AG08395 (cell line): ENCODE measurements at regions not wholly inside any gene's neighbourhood (a gene's known extent, or its start where the extent isn't known, plus 50 kb on each side); places are given as distances from the start of the nearest gene placed in this dataset.

ENCODE experiments used
- DNase-seq: peaks from one replicate; pipeline ENCODE4 v3.0.0; 2012; ENCODE audit warnings: mixed read lengths, low spot score

DNA sequence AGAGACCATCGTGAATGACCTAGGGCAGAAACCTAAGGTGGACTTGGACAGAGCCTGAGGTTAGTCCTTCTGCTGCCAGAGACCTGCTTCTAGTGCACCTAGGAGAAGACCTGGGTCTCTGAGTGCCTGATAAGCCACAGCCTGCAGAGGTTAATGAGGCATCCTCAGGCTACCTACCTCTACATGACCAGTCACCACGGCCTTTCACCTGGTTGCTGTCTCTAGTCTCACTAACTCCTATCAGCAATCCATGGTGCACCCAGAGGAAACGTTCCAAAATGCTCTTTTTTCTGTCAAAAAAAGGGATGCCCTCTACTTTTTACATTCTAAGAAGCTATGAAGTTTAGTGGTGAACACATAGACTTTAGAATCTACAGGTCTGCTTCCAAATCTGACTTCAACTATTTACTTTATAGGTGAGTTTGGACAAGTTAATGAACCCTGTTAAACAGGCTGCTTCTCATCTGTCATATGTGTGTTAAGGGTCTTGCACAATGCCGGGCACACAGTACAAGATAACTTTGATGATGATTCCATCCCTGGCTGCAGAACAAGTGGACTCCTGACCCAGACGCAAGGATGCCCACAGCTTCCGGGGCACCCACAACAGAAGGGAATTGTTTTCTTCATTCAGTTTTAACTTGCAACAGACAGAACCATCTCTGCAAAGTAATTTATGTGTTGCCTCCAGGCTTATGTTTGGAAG is 469.9 kb upstream of the CDH5 start:
- DNase-seq = no peak

DNA sequence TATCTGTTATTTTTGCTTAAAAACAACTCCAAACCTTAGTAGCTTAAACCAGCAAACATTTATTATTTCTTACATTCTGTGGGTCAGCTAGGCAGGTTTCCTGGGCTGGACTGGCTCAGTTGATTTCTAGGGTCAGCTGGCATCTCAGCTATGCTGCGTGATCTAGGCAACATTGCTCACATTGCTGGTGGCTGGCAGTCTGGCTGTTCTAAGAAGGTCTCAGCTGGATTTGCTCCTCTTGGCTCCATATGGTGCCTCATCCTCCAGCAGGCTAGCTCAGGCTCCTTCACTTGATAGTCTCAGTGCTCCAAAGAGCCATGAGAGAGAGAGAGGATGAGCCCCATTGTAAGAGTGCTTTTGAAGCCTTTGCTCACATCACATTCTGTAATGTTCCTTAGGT is 470.6 kb upstream of the CDH5 start:
- no peak for DNase-seq

DNA sequence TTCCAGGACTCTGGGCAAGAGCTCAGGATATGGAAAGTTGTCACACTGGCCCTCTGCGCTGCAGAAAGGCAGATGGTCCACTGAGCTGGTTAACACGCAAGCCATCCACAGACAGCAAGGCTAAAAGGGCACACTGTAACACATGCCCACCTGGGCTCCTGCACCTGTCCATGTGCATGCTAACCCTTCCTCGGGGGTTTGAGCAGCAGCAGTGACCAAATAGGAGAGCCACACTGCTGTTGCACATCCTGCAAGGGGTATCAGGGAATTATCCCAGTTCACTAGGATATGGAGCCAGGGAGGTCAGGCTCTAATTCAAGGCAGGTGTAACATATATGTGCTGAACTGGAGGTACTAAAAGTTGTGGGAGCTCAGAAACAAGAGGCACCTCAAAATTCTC is 471.0 kb upstream of the CDH5 start:
- DNase-seq = no peak

DNA sequence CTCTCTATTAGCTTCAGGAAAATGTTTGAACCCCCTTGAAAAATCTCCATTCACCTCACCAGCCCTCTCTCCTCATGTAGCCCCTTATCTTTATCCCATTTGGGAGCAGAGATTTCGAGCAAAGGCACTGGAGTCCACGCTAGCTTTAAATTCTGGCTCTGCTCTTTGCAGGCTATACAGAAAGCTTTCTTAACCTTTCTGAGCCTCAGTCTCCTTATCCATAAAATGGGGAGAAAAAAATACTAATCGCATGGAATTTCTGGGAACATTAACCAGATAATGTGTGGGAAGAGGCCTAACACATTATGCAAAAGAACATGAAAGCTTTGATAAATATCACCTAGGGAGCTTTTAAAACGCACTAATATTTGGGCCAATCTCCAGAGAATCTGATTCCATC is 476.3 kb upstream of the CDH5 start:
- no peak for DNase-seq

DNA sequence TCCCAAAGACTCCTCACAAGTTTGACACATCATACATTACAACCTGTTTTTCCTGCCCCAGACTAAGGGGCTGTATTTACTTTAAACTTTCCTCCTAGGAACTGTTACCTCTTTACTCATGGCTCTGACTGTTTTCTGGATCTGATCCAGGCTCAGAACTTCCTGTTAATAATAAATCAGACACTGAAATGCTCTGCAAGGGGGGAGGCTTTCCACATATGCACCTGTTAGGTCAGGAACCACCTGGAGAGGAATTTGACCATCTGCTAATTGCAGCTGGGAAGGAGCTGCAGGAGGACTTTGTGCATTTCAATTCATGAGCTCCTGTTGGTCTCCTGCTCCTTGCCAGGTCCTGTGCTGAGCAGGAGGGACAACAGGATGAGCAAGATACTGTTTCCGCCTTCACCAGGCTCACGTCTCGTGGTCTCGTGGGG is 476.9 kb upstream of the CDH5 start:
- no peak for DNase-seq

DNA sequence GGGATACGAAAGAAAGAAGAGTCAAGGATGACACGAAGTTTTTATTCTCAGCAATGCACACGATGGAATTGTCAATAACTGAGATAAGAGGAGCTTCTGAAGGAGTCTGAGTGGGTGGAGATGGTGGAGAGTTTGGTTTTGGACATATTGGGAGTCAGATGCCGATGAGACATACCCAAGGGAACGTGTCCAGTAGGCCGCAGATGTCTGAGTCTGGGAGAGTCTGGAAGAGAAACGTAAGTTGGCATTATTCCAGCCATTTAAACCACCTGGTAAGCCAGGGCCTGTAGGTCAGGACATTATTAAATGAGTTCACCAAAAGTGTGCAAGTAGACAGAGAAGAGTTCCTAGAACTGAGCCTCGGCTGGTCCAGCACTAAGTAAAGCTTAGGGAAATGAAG is 478.3 kb upstream of the CDH5 start:
- no peak for DNase-seq

DNA sequence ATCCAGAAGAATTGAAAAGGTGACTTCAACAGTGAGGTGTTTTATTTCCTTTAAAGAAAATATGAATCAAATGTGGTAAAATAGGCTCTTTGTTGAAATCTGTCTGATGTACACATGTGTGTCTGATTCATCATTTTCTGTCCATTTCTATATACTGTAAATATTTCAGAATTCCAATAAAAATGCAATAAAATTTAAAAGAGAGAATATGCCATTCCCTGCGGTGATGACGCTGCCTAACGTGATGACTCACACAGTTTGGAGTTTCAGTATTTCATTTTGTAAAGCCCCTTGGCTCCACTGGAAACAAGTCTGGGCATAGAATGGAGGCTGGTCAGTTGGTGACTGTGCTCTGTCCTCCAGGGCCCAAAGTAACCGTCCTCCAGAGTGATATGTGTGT is 482.5 kb upstream of the CDH5 start:
- no peak for DNase-seq

DNA sequence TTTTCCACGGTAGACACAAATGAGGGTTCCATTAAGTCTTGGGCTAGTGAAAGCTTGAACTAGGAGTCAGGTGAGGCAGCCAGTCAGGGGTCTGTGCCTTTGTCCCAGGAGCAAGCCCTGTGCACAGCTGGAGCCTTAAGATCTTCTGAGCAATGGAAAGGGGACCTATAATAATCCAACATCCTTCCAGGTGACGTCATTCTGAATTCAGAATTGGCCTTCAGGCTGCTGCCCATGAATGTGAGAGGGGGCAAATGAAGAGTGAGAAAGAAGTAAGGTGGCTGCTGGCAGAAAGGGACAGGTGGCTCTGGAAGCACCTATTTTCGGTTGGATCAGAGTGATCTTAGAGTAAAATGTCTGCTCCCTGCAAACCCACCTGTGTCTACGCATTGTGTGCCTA is 488.1 kb upstream of the CDH5 start:
- DNase-seq = no peak

DNA sequence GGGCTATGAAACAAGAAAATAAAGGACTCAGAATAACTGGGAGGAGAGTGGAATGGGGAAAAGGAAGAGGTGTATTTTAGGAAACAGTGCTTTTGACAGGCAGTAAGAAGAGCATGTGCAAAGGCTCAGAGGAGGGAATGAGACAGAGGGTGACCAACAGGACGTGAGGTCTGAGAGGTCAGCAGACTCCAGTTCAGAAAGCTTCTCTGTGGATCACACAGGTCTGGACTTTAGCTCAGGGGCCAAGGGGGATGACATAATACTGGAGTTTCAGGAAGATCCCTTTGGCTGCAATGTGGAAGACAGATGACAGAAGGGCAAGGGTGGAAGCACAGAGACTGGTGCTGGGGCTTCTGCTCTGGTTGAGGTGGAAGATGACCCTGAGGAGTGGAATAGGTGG is 489.9 kb upstream of the CDH5 start:
- DNase-seq = peak; percentile 36

DNA sequence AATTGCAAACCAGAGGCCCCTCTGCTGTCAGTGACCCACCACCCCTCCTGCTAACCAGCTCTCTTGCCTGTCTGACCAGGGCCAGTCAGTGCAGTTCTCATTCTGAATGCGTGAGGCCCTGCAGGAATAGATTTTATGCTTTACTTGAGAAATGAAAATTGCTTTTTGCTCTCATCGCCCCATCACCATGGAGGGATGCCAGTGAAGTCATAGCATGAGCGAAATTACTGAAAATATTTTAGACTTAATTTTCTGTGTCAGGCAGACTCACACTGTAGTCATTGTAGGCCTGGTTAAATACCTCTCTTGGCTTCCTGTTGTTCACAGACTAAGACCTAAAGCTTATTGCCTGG is 490.5 kb upstream of the CDH5 start:
- peak; percentile 70 for DNase-seq

DNA sequence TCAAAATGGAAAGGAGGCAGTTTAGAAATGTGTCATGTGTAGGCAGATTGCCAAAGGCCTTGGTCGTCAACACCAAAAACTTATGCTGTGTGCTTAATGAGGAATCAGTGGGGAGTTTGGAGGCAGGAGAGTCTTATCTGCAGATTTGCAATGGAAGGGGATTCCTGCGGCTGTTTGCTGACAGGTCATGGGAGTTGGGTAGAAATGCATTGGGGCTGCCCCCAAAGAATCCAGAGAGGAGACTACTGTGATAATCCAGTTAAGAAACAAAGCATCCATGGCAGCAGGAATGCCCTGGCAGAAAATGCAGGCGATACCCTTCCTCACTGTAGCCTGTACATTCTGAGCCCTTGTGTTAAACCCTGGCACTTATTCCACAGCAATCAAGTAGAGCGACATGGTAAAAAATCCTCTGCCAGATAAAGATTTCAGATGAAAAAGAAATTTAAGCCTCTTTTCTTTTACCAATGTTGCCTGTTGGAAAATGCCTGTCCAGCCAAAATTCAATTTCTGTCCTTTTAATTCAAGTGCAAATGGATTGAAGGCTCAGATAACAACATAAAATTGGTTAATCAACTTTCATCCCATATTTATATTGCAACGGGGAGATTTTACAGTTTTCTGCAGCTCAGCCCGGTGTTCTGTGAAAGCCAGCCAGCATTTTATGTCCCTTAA is 491.0 kb upstream of the CDH5 start:
- no peak for DNase-seq

DNA sequence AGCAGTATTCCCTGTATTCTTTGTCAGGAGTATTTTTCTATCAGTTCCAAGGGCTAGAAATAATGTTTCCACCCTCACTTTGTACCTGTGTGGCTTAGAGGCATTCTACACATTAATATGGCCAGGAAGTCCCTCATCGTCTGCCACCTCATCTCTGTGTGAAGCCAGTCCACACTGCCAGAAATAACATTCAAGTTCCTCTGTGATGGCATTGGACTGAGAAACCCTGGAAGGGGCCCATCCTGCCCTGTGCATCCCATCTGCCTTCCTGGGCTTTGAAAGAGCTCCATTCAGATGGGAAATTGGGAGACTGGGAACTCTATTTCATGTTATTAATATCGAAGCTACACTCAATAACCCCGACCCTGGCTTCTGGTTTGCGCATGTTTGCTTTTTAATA is 497.2 kb upstream of the CDH5 start:
- no peak for DNase-seq

DNA sequence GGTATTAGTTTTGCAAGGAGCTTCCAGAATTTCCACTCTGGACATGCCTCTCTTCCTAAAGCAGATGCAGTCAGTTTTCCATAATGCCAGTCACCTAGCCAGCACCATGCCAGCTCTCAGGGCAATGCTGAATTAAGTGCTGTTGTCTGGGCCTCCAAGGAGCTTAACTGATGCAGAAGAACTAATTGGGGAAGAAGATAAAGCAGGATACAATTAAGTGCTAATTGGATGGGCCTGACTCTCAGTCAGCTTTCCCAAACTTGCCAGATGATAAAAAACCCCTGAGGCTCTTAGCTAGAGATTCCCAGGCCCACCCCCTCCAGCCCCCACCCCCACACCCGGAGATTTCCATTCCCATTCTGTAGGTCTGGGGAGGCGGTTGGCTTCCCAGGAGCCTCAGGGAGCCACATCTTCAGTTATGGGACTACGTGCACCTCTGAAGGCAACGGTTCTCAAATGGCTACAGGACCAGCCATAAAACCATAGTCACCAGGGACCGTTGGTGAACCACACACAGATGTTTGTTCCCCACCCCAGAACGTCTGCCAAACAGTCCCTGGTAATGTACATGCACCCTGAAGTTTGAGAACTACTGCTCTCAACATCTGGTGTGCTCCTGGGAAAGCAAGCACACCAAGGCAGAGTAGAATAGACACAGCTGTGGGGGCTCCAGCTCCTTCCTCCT is 499.1 kb upstream of the CDH5 start:
- no peak for DNase-seq

DNA sequence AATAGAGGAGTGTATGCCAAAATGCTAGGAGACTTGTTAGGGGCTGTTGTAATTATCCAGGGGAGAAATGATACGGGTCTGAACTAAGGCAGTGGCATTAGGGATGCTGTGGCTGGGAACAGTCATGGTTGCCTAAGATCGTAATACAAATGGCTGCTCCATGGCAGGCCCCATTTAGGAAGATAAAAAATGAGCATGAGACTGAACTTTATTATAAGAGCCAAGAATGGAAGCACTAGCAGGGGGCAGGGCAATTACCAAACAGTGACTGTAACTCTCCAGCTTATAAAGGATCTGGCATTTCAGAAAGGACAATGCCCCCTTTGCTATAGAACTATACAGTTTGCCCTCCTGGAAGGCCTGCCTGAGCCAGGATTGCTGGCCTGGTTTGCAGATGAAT is 503.3 kb upstream of the CDH5 start:
- no peak for DNase-seq

DNA sequence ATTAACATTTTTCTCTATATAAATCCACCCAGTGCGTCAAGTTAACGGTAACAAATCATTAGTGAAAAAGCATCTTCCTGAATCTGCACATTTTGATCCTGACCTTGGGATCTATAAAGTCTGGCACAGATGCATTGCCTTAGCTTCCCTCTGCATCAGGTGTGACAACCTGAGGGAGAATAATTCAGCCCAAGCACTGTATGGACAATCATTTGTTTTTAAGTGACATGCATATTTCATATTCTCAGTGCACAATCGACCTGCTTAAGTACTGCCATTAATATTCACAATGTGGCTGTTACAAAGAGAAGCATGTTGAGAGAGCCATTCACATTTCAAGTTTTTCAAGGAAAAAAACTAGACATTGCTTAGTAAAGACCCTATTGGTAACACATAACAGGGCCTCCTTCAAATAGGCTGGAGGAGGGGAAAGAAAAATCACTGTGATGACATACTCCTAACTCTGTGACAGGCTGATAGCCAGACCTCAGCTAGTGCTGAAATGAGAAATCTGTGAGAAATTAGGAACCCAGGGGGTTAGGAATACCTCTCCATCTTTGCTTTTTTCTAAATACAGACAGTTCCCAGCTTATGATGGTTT is 505.3 kb upstream of the CDH5 start:
- no peak for DNase-seq

DNA sequence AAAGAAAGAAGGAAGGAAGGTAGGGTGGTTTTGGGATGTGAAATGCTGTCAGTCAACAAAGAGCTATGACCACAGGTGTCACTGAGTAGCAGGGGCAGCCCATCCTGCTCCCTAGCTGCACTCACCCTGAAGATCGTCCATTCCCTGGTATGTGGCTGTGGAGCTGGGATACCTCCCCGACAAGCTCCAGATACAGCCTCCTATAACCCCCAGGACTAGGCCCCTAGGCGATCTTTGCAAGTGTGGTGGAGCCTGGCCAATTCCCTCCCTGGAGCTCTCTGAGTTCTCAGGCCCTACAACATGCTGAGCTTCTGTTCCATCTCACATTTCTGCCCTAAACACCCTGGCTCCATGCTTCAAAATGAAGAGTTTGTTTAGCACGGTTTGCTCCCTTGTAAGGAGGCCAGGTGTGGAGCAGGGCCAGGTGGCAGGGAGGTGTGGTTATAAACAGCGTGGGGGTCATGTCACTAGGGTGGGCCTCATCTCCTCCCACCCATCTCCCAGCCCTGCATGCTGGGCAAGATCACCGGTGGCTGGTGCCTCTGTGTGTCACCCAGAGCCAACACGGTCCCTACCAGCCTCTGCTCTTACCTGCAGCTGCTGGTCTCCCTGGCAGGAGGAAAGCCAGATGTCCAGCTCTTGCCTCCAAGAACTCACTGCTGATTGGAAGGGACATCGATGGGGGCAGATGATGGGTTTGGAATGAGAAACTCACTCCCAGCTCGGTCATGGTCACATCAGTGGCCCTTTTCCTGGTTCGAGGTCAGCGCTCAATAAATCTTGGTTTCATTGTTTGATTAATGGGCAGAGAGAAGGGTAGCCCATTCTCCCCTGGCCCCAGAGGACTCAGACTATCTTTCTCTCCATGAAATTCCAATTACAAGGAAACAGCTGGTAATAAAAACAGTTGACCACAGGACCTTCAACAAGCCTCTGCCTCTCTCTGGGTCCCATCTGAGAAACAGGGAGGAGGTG is 511.0 kb upstream of the CDH5 start:
- no peak for DNase-seq

DNA sequence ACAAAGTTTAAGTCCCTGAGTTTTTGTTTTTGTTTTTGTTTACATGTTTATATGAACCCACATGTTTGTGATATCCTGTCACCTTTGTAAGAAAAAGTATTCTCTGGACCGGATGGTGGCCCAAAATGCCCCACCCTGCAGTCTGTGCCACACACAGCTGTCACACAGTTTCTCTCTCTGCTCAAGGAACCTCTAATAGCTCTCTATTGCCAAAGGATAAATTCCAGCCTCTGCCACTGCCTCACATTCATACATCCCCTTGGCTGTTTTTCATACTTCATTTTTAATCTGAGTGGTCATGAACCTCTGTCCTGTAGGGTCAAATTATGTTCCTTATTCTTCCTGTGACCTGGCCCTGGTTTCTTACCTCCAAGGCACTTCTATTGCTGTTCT is 520.3 kb upstream of the CDH5 start:
- DNase-seq = peak; percentile 29

DNA sequence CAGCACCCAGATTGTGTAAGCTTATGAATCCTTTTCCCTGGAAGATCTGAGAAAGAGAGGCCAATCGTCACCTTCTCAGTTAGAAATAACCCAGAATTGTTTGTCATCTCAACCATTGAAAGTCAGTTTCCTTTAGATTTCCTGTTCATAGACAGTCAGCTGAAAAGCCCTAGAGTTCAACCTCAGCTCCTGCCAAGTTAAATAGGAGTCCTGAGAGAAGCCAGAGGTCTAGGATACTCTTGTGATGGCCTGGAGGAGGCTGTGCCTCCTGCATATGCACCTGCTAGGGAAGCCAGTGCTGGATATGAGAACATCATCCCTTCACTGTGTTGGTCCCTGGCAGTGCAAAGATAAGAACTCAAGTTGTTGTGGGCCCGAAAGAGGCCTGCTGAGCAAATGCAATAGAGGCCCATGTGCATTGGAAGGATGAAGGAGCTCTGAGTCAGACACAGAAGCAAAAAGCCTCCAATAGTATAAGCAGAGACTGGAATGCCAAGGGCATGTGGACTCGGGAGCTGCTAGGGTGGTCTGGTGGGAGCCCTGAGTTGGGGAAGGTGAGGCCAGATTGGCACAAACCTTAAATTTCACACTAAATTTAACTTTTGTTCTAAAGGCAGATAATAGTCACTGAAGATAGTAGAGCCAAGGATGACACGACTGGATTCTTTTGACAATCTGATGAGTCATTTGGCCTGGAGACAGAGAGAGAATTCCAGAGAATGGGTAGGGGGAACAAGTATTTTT is 520.9 kb upstream of the CDH5 start:
- DNase-seq = peak; percentile 55

DNA sequence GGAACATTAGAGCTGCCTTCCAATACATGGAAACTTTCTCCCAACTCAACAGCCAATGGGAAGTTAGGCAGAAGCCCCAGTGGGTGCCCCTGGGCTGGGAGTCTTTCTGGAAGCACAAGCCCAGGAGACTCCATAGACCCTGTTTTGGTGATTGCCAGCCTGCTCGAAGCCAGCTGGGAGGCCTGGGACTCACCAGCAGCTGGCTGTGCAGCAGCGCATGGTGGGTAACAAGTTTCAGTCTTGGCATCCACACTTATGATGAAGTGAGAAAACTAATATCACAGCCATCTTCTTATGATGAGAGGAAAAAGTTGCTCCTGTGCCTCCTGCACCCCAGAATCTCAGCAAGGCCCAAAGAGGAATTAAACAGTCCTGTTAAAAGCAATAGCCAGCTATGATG is 522.5 kb upstream of the CDH5 start:
- DNase-seq = no peak

DNA sequence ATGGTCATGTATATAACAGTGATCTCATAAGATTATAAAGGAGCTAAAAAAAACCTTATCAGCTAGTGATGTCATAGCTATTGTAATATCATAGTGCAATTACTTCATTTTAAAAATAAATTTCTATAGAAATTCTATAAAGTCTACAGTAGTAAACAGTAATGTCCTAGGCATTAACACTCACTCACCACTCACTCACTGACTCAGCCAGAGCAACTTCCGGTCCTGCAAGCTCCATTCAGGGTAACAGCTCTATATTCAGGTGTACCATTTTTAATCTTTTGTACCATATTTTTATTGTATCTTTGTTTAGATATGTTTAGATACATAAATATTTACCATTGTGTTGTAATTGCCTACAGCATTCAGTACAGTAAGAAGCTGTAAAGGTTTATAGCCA is 524.4 kb upstream of the CDH5 start:
- no peak for DNase-seq

DNA sequence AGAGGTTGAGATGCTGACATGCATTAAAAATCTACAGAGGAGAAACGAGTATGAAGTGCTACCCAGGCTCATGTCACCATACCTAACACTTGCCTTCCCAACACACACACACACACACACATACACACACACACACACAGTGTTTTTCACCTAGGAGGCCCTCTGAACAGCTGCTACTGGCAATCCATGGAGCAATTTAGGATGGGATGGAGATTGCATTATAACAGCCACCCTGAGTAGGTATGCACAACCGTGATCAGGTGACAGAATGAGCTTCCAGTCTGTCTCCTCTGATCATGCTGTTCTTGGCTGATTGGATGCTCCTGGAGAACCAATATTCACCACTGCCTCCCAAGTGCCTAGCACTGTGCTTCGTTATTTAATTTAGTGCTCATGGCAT is 528.5 kb upstream of the CDH5 start:
- DNase-seq = no peak
